ENCODE measurements at regions not wholly inside any gene's neighbourhood (a gene's known extent, or its start where the extent isn't known, plus 50 kb on each side); places are given as distances from the start of the nearest gene placed in this dataset.
"Not testable (repeated sequence)": the region's sequence is repeated elsewhere in the genome, so short reads cannot be mapped to it uniquely, and the experiment has no call there.

DNA sequence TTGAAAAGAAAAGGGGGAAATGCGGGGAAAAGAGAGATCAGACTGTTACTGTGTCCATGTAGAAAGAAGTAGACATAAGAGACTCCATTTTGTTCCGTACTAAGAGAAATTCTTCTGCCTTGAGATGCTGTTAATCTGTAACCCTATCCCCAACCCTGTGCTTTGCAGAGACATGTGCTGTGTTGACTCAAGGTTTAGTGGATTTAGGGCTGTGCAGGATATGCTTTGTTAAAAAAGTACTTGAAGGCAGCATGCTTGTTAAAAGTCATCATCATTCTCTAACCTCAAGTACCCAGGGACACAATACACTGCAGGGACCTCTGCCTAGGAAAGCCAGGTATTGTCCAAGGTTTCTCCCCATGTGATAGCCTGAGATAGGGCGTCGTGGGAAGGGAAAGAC is 166.3 kb downstream of the GPX5 start:
- H3K4me3 ChIP-seq (ENCODE audit: low read length); DNase-seq (ENCODE audit: low read depth); H3K9me3 ChIP-seq (ENCODE audit: control insufficient read depth, low read length); H3K4me1 ChIP-seq (ENCODE audit: control insufficient read depth, insufficient read depth, low read length); H3K9ac ChIP-seq (ENCODE audit: low read length); H3K36me3 ChIP-seq (ENCODE audit: control insufficient read depth, insufficient read depth, low read length, severe bottlenecking): not testable (repeated sequence)
- peaks cover 24% of the 10 kb centered on the region for H3K27me3 ChIP-seq (replicated peaks; ENCODE audit: control insufficient read depth, insufficient read depth, low read length)

DNA sequence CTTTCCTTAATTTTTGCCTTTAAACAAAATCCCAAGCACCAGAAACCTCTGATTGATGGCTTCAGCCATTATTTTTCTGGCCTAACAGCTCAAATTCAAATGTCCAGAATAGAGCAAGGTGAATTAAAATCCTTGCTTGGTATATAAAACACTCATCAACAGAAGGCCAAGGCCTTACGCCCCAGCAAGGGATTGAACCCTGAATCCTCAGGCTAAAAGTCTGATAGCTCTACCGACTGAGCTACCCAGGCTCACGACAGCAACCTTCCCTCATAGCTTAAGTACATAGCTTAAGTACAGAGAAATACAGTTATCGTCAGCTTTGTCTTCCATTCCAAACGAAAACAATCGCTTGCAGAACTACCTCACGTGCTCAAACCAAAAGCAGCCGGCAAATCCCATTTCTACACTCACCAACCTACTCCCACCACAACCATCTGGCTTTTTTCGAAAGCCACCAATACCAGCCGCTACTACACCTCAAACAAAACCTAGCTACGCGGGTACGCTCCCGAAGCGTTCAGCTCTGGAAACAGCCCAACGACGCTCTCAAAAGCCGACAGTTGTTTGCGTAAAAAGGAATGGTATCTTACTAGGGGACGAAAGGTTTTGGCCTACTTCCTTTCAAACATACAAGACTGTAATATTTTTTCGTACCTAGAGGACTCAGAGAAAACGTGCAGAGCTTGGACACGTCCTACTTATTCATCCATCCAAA is 167.5 kb downstream of the GPX5 start:
- Histone ChIP-seq H3K9me3 (ENCODE audit: control insufficient read depth, low read length) (no peaks in the 10 kb centered on the region), H3K9ac (ENCODE audit: low read length) (no peak overlapping the region), H3K36me3 (ENCODE audit: control insufficient read depth, insufficient read depth, low read length, severe bottlenecking) (no peaks in the 10 kb centered on the region), H3K4me3 (ENCODE audit: low read length) (no peak overlapping the region), H3K4me1 (ENCODE audit: control insufficient read depth, insufficient read depth, low read length) (no peaks in the 10 kb centered on the region), H3K27me3 (replicated peaks; ENCODE audit: control insufficient read depth, insufficient read depth, low read length) (peaks cover 27% of the 10 kb centered on the region)
- no peak for DNase-seq (ENCODE audit: low read depth)

DNA sequence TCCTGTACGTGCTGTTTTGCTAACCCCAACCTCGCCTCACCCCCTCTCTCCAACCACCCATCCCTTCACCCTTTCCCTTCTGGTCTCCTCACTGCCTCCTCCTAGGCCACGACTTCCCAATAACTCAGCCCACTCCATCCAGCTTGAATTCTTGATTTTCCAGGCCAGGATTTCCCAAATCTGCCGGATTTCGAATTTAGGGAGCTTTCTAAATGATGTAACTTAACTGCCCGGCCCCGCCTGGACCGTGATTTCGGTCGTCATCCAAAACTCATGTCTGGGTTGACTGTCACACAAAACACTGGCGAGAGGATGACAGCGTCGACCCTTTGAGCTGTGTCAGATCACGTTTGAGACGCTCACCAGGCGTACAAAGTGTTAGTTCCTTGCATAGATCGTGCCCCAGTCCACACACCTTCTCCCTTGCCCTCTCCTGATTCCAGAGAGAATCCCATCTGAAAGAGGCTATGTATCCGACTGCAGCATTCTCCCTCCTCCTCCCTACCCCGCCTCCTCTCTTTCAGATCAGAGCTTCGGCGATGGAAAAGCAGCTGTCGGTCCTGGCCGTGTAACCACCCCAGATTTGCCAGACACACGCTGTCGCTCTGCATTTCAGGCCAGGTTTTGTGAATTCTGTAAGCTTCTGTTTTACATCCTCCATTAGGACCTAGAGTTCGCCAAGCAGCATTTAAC is 168.2 kb downstream of the GPX5 start:
- no peak for DNase-seq (ENCODE audit: low read depth)
- Histone ChIP-seq H3K27me3 (replicated peaks; ENCODE audit: control insufficient read depth, insufficient read depth, low read length) (peaks cover 28% of the 10 kb centered on the region), H3K9me3 (ENCODE audit: control insufficient read depth, low read length) (no peaks in the 10 kb centered on the region), H3K9ac (ENCODE audit: low read length) (no peak overlapping the region), H3K4me1 (ENCODE audit: control insufficient read depth, insufficient read depth, low read length) (no peaks in the 10 kb centered on the region), H3K4me3 (ENCODE audit: low read length) (no peak overlapping the region), H3K36me3 (ENCODE audit: control insufficient read depth, insufficient read depth, low read length, severe bottlenecking) (no peaks in the 10 kb centered on the region)

DNA sequence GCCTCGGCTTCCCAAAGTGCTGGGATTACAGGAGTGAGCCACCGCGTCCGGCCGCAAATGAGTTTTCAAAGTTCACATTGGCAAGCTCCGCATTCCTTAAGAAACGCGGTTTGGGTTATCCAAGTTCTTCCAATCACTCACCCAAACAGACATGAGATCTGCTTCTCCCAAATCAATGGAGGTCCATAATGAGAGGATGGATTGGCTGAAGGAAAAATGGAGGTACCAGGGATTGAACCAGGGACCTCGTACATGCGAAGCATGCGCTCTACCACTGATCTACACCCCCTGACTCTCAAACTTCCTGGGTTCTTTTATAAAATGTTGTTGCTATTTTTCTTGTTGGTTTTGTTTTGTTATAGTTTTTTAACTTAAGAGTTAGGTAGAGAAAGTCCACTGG is 170.0 kb downstream of the GPX5 start:
- peaks cover 32% of the 10 kb centered on the region for H3K27me3 ChIP-seq (replicated peaks; ENCODE audit: control insufficient read depth, insufficient read depth, low read length)
- H3K9ac ChIP-seq (ENCODE audit: low read length): no peak overlapping the region
- H3K36me3 ChIP-seq (ENCODE audit: control insufficient read depth, insufficient read depth, low read length, severe bottlenecking): no peaks in the 10 kb centered on the region
- H3K9me3 ChIP-seq (ENCODE audit: control insufficient read depth, low read length): no peaks in the 10 kb centered on the region
- peak; percentile 29 for DNase-seq (ENCODE audit: low read depth)
- H3K4me3 ChIP-seq (ENCODE audit: low read length): peak overlapping the region; percentile 71
- no peaks in the 10 kb centered on the region for H3K4me1 ChIP-seq (ENCODE audit: control insufficient read depth, insufficient read depth, low read length)

DNA sequence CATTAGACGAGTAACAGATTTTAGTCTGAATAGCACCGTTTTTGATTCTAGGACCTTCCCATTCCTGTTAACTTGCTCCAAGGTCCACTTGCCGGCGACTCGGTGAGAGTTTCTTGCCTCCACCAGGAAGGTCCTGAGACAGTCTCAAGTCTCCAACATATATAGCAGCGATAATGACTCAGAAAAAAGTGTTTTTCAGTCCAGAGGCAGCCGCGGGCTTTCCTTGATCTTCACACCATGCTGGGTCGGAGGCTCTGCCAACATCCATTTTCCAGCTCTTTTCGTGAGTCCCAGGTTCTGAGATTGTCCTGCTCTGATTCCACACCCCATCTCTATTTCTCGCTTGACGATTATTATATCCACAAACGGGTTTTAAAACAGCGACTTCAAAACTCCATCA is 170.5 kb downstream of the GPX5 start:
- Histone ChIP-seq H3K4me1 (ENCODE audit: control insufficient read depth, insufficient read depth, low read length) (no peaks in the 10 kb centered on the region), H3K36me3 (ENCODE audit: control insufficient read depth, insufficient read depth, low read length, severe bottlenecking) (no peaks in the 10 kb centered on the region), H3K9me3 (ENCODE audit: control insufficient read depth, low read length) (no peaks in the 10 kb centered on the region), H3K4me3 (ENCODE audit: low read length) (peak overlapping the region; percentile 71), H3K27me3 (replicated peaks; ENCODE audit: control insufficient read depth, insufficient read depth, low read length) (peaks cover 34% of the 10 kb centered on the region), H3K9ac (ENCODE audit: low read length) (no peak overlapping the region)
- peak; percentile 23 for DNase-seq (ENCODE audit: low read depth)

DNA sequence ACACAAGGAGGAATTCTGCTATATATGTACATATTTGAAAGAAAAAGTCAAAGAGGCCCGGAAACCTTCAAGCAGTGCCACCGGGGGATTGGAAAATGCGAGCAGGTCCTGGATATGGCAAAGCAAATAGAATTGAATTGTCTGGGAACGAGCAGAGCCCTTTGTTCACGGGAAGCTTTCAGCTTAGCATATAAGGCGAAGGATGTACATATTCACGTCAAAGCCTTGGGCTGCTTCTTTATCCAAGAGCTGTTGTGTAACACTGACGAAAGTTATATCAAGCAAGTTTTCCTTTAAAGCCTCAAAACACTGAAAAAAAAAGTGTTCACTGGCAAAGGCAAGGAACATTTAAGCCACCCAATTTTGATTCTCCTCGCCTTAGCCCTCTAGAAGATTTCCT is 171.0 kb downstream of the GPX5 start:
- H3K4me3 ChIP-seq (ENCODE audit: low read length): peak overlapping the region; percentile 71
- H3K36me3 ChIP-seq (ENCODE audit: control insufficient read depth, insufficient read depth, low read length, severe bottlenecking): no peaks in the 10 kb centered on the region
- no peak overlapping the region for H3K9ac ChIP-seq (ENCODE audit: low read length)
- no peaks in the 10 kb centered on the region for H3K4me1 ChIP-seq (ENCODE audit: control insufficient read depth, insufficient read depth, low read length)
- H3K9me3 ChIP-seq (ENCODE audit: control insufficient read depth, low read length): no peaks in the 10 kb centered on the region
- no peak for DNase-seq (ENCODE audit: low read depth)
- H3K27me3 ChIP-seq (replicated peaks; ENCODE audit: control insufficient read depth, insufficient read depth, low read length): peaks cover 34% of the 10 kb centered on the region

DNA sequence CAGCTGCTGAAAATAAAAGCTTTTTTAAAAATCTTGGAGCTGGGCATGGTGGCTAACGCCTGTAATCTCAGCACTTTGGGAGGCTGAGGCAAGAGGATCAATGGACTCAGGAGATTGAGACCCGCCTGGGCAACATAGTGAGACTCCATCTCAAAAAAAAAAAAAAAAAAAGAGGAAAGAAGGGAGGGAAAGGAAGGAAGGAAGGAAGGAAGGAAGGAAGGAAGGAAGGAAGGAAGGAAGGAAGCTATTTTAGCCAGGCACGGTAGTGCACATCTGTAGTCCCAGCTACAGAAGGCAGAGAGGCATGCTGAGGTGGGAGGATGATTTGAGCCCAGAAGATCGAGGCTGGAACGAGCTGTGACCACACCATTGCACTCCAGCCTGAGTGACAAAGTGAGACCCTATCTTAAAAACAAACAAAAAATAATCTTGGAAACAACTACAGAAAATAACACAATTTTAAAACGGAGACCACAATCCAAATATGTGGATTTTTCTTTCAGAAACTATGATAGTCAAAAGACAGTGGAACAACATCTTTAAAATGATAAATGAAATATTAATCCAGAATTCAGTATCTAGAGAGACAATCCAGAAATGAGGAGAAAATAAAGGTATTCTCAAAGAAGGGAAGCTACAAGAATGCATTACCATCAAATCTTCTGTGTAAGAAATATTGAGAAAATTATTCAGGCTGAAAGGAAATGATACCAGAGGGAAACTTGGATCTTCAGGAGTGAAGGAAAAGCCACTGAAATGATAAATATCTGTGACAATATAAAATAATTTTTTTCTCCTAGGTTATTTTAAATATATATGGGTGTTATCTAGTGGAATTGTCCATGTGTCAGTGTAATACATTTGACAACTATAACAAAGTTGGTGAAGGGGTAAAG is 182.0 kb downstream of the GPX5 start:
- no peak for DNase-seq (ENCODE audit: low read depth)
- peaks cover 40% of the 10 kb centered on the region for H3K9me3 ChIP-seq (ENCODE audit: control insufficient read depth, low read length)
- H3K9ac ChIP-seq (ENCODE audit: low read length): no peak overlapping the region
- no peak overlapping the region for H3K4me3 ChIP-seq (ENCODE audit: low read length)
- H3K27me3 ChIP-seq (replicated peaks; ENCODE audit: control insufficient read depth, insufficient read depth, low read length): peaks cover 8% of the 10 kb centered on the region
- H3K36me3 ChIP-seq (ENCODE audit: control insufficient read depth, insufficient read depth, low read length, severe bottlenecking): no peaks in the 10 kb centered on the region
- no peaks in the 10 kb centered on the region for H3K4me1 ChIP-seq (ENCODE audit: control insufficient read depth, insufficient read depth, low read length)

DNA sequence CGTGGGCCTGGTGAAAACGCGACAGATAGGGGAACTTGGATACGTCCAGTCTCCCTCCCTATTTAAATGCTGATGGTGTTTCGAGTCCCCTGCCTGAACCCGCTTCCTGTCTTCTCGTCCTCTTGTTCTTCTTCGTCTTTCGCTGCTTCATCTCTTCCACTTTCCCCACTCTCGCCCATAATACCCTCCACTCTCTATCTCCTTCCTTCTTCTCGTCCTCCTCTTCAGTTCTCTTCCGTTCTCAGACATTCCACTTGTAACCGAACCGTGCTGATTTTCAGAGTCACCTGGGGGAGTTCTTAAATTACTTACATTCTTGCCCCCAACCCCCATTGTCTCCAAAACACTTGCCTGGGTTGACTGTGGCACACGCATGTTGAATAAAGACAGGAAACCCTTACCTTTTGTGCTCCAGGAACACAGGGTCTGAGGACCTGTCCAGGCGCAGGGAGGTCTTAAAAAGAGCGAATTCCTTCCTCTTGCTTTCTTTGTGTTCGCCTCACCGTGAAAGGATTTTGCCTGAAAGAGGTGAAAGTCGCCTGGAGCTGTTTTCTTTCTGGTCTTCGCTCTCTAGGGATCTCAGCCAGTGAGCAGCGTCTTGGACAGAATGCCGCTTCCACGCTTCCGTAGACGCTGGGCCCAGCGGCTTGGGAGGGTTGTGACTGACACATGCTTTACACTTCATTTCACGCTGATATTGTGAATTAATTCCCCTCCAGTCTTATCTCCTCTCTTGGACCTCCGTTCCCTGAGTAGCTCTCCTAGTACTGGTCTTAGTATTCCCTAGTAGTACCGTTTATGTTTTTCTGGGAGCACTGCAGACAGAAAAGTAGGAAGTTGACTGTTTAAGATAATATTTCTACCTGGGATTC is 184.0 kb downstream of the GPX5 start:
- H3K4me1 ChIP-seq (ENCODE audit: control insufficient read depth, insufficient read depth, low read length): no peaks in the 10 kb centered on the region
- H3K36me3 ChIP-seq (ENCODE audit: control insufficient read depth, insufficient read depth, low read length, severe bottlenecking): no peaks in the 10 kb centered on the region
- H3K27me3 ChIP-seq (replicated peaks; ENCODE audit: control insufficient read depth, insufficient read depth, low read length): peaks cover 8% of the 10 kb centered on the region
- H3K9ac ChIP-seq (ENCODE audit: low read length): no peak overlapping the region
- no peak for DNase-seq (ENCODE audit: low read depth)
- H3K4me3 ChIP-seq (ENCODE audit: low read length): no peak overlapping the region
- peaks cover 40% of the 10 kb centered on the region for H3K9me3 ChIP-seq (ENCODE audit: control insufficient read depth, low read length)

DNA sequence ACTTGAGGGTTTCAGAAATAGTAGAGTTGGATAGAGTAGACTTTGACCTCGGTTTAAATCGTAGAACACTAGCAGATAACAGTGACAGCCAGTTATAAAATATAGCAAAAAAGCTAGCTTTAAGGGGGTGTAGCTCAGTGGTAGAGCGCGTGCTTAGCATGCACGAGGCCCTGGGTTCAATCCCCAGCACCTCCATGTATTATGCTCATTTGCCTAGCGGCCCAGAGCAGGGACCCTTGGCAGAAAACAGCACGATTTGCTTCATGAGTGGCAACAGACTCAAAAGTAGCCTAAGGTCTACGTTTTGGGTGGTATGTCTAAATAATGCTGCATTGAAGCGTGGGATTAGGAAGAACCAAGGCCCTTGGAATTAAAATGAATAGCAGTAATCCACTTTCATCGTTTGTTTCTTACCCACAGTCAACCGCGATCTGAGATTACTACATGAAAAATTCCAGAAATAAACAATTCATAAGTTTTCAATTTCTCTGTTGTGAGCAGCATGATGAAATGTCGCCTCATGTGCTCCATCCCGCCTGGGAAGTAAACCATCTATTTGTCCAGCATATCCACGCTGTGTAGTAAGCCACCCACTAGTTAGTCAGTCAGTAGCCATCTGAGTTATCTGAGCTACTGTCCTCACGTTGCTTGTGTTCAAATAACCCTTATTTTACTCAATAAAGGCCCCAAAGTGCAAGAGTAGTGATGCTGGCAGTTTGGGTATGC is 184.9 kb downstream of the GPX5 start:
- Histone ChIP-seq H3K9me3 (ENCODE audit: control insufficient read depth, low read length) (peaks cover 38% of the 10 kb centered on the region), H3K27me3 (replicated peaks; ENCODE audit: control insufficient read depth, insufficient read depth, low read length) (peaks cover 8% of the 10 kb centered on the region), H3K36me3 (ENCODE audit: control insufficient read depth, insufficient read depth, low read length, severe bottlenecking) (no peaks in the 10 kb centered on the region), H3K9ac (ENCODE audit: low read length) (no peak overlapping the region), H3K4me3 (ENCODE audit: low read length) (no peak overlapping the region), H3K4me1 (ENCODE audit: control insufficient read depth, insufficient read depth, low read length) (no peaks in the 10 kb centered on the region)
- DNase-seq (ENCODE audit: low read depth): peak; percentile 30

DNA sequence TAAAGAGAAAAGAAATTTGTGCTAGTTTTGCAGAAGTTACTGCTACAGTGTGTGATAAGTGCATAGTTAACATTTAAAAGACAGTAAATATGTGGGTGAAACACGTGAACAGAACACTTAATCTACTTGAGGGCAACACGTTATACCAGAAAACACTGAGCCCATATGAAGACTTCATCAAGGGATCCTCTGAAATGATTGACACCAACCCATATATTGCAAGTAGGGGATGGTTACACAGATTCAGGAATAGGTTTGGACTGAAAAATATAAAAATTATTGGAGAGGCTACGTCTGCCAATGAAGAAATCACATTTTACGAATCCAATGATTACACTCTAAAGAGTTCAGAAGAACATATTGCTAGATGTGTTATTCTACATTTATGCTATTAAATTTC is 185.6 kb downstream of the GPX5 start:
- Histone ChIP-seq H3K9me3 (ENCODE audit: control insufficient read depth, low read length) (peaks cover 37% of the 10 kb centered on the region), H3K36me3 (ENCODE audit: control insufficient read depth, insufficient read depth, low read length, severe bottlenecking) (no peaks in the 10 kb centered on the region), H3K4me1 (ENCODE audit: control insufficient read depth, insufficient read depth, low read length) (no peaks in the 10 kb centered on the region), H3K4me3 (ENCODE audit: low read length) (no peak overlapping the region), H3K27me3 (replicated peaks; ENCODE audit: control insufficient read depth, insufficient read depth, low read length) (peaks cover 8% of the 10 kb centered on the region), H3K9ac (ENCODE audit: low read length) (no peak overlapping the region)
- DNase-seq (ENCODE audit: low read depth): no peak

Data from adipocyte (in vitro differentiated cells).